NT2/D1 (cell line): ENCODE measurements at regions not wholly inside any gene's neighbourhood (a gene's known extent, or its start where the extent isn't known, plus 50 kb on each side); places are given as distances from the start of the nearest gene placed in this dataset.

Source experiments
- DNase-seq: peaks from one replicate; pipeline ENCODE4 v3.0.0-alpha.2; 2011; ENCODE audit warnings: low read depth, low spot score
- H3K27me3 ChIP-seq: 2 replicates; pipeline ENCODE4 v1.6.0; 2011; ENCODE audit warnings: mild to moderate bottlenecking; ENCODE audit not compliant: insufficient read length, insufficient read depth
- H3K36me3 ChIP-seq: 2 replicates; pipeline ENCODE4 v1.6.1; 2011; ENCODE audit warnings: mild to moderate bottlenecking, low read length, mixed read lengths; ENCODE audit not compliant: insufficient read depth, insufficient read length
- H3K4me1 ChIP-seq: 2 replicates; pipeline ENCODE4 v1.5.1; 2011; ENCODE audit not compliant: insufficient read depth, insufficient read length
- H3K4me3 ChIP-seq: 2 replicates; pipeline ENCODE4 v1.5.1; 2011; ENCODE audit warnings: low read depth; ENCODE audit not compliant: insufficient read length
- H3K9ac ChIP-seq: 2 replicates; pipeline ENCODE4 v1.6.0; 2011; ENCODE audit warnings: low read depth; ENCODE audit not compliant: insufficient read length
- H3K9me3 ChIP-seq: 2 replicates; pipeline ENCODE4 v1.5.1; 2011; ENCODE audit warnings: mild to moderate bottlenecking, low read length; ENCODE audit not compliant: insufficient read depth
- SUZ12 ChIP-seq: IDR thresholded peaks from 2 replicates; pipeline ENCODE4 v1.6.1; 2011; ENCODE audit not compliant: insufficient read length, insufficient read depth; ENCODE audit errors: extremely low read depth
- YY1 ChIP-seq: IDR thresholded peaks from 2 replicates; pipeline ENCODE4 v1.6.1; 2011; ENCODE audit not compliant: insufficient read length, insufficient read depth
- ZNF274 ChIP-seq: IDR thresholded peaks from 2 replicates; pipeline ENCODE4 v1.6.1; 2011; ENCODE audit warnings: mild to moderate bottlenecking, low read depth, low read length

GRCh38 chr13:31965361-31966066, 66.1 kb upstream of the FRY start:
- no peak overlapping the region for H3K4me3 ChIP-seq

GRCh38 chr13:31967155-31967554, 64.4 kb upstream of the FRY start:
- H3K27me3 ChIP-seq, result no peaks in the 10 kb centered on the region
- no peak for TF ChIP-seq ZNF274
- TF ChIP-seq SUZ12, result no peak
- no peak for TF ChIP-seq YY1
- H3K4me3 ChIP-seq, result no peak overlapping the region
- no peak for DNase-seq
- H3K9ac ChIP-seq, result no peak overlapping the region
- no peaks in the 10 kb centered on the region for H3K9me3 ChIP-seq
- no peaks in the 10 kb centered on the region for H3K4me1 ChIP-seq
- H3K36me3 ChIP-seq, result no peaks in the 10 kb centered on the region

More at GRCh38 chr13:31965361-31966066, 66.1 kb upstream of the FRY start:
- Histone ChIP-seq H3K4me1 (no peaks in the 10 kb centered on the region), H3K36me3 (no peaks in the 10 kb centered on the region), H3K9me3 (no peaks in the 10 kb centered on the region), H3K9ac (no peak overlapping the region), H3K27me3 (no peaks in the 10 kb centered on the region)
- TF ChIP-seq YY1, result no peak
- no peak for TF ChIP-seq SUZ12
- no peak for TF ChIP-seq ZNF274
- DNase-seq, result no peak

GRCh38 chr13:31968473-31968872, 63.1 kb upstream of the FRY start:
- Histone ChIP-seq H3K9ac (no peak overlapping the region), H3K27me3 (no peaks in the 10 kb centered on the region), H3K36me3 (no peaks in the 10 kb centered on the region), H3K4me3 (no peak overlapping the region), H3K4me1 (no peaks in the 10 kb centered on the region), H3K9me3 (no peaks in the 10 kb centered on the region)
- TF ChIP-seq YY1 (no peak), SUZ12 (no peak), ZNF274 (no peak)
- no peak for DNase-seq

GRCh38 chr13:31970231-31970930, 61.2 kb upstream of the FRY start:
- no peak for DNase-seq
- Histone ChIP-seq H3K9ac (no peak overlapping the region), H3K9me3 (no peaks in the 10 kb centered on the region), H3K4me3 (no peak overlapping the region), H3K27me3 (no peaks in the 10 kb centered on the region), H3K4me1 (no peaks in the 10 kb centered on the region), H3K36me3 (no peaks in the 10 kb centered on the region)
- TF ChIP-seq SUZ12 (no peak), ZNF274 (no peak), YY1 (no peak)

- no peak overlapping the region for H3K9ac ChIP-seq
- no peak overlapping the region for H3K4me3 ChIP-seq
- H3K9me3 ChIP-seq, result no peaks in the 10 kb centered on the region
- TF ChIP-seq SUZ12 (no peak), ZNF274 (no peak), YY1 (no peak)
- H3K36me3 ChIP-seq, result no peaks in the 10 kb centered on the region
- no peaks in the 10 kb centered on the region for H3K27me3 ChIP-seq
- H3K4me1 ChIP-seq, result no peaks in the 10 kb centered on the region
- no peak for DNase-seq
These were observed 59.1 kb upstream of the FRY start for GRCh38 chr13:31972453-31972852.

GRCh38 chr13:31978021-31978420, 53.6 kb upstream of the FRY start:
- H3K36me3 ChIP-seq, result no peaks in the 10 kb centered on the region
- H3K9ac ChIP-seq, result no peak overlapping the region
- no peak for DNase-seq
- H3K4me3 ChIP-seq, result no peak overlapping the region
- no peaks in the 10 kb centered on the region for H3K4me1 ChIP-seq
- no peak for TF ChIP-seq ZNF274
- no peak for TF ChIP-seq YY1
- no peak for TF ChIP-seq SUZ12
- H3K9me3 ChIP-seq, result no peaks in the 10 kb centered on the region
- no peaks in the 10 kb centered on the region for H3K27me3 ChIP-seq

- Histone ChIP-seq H3K4me3 (no peak overlapping the region), H3K36me3 (no peaks in the 10 kb centered on the region), H3K9ac (no peak overlapping the region), H3K4me1 (no peaks in the 10 kb centered on the region), H3K27me3 (no peaks in the 10 kb centered on the region), H3K9me3 (no peaks in the 10 kb centered on the region; the same call in 1 of the 2 replicates)
- TF ChIP-seq ZNF274, result no peak
- DNase-seq, result no peak
These were observed 50.7 kb upstream of the FRY start for GRCh38 chr13:31980830-31981229.
